ENCODE measurements at regions not wholly inside any gene's neighbourhood (a gene's known extent, or its start where the extent isn't known, plus 50 kb on each side); places are given as distances from the start of the nearest gene placed in this dataset.

- DNase-seq, result no peak
- intact Hi-C loops (cut with DNase I), result no loop called here
- TF ChIP-seq POLR2A (IDR thresholded peaks at IDR 0.05) (no peak), CTCF (IDR thresholded peaks at IDR 0.05) (no peak), EP300 (IDR thresholded peaks at IDR 0.05) (no peak)
- Histone ChIP-seq H3K36me3 (no peaks in the 10 kb centered on the region), H3K4me1 (ENCODE audit: insufficient read depth) (no peaks in the 10 kb centered on the region), H3K27ac (no peak overlapping the region), H3K9me3 (no peaks in the 10 kb centered on the region), H3K4me3 (no peak overlapping the region), H3K27me3 (no peaks in the 10 kb centered on the region)
- WGBS, 3 donors, result 60 to 80% (median 75%) methylated on average over 3 of the region's 3 CpGs
These were observed 158.5 kb downstream of the BTBD3 start for GRCh38 chr20:12076200-12076599.

GRCh38 chr20:12077875-12078274 lies 160.2 kb downstream of the BTBD3 start:
- intact Hi-C loops (cut with DNase I), result loop anchor here in 1 of 4 donors (2.0 kb wide), 1 partner anchor 17 kb away; no protein-coding TSS in a partner anchor
- TF ChIP-seq POLR2A (IDR thresholded peaks at IDR 0.05) (no peak), EP300 (IDR thresholded peaks at IDR 0.05) (no peak), CTCF (IDR thresholded peaks at IDR 0.05) (no peak)
- Histone ChIP-seq H3K4me3 (no peak overlapping the region), H3K36me3 (no peaks in the 10 kb centered on the region), H3K9me3 (no peaks in the 10 kb centered on the region), H3K27me3 (no peaks in the 10 kb centered on the region), H3K4me1 (ENCODE audit: insufficient read depth) (no peaks in the 10 kb centered on the region), H3K27ac (no peak overlapping the region)
- DNase-seq, result no peak
- 72 to 79% (median 79%) methylated on average over 7 of the region's 7 CpGs for WGBS, 3 donors

DNA sequence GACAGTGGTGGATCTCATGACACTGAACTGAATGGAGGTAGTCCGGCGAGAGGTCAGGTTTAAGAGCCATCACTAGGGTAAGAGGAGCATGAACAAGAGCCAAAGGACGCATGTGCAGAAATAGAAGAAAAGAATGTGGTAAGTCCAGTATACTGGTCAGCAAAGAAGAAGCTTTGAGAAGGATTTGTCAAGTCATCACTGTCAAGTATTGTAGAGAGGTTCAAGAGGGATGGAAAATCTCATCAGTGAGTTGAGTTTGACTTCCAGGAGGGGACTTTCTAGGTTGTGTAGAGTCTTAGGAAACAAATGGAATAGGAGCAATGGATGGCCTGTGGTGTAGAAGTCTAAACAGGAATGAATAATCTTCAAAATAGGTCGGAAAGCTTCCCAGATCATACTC lies 161.8 kb downstream of the BTBD3 start:
- Histone ChIP-seq H3K4me1 (ENCODE audit: insufficient read depth) (no peaks in the 10 kb centered on the region), H3K4me3 (no peak overlapping the region), H3K27me3 (no peaks in the 10 kb centered on the region), H3K9me3 (no peaks in the 10 kb centered on the region), H3K36me3 (no peaks in the 10 kb centered on the region), H3K27ac (no peak overlapping the region)
- 91 to 93% (median 92%) methylated on average over 4 of the region's 4 CpGs for WGBS, 3 donors
- DNase-seq, result no peak
- TF ChIP-seq EP300 (IDR thresholded peaks at IDR 0.05) (no peak), POLR2A (IDR thresholded peaks at IDR 0.05) (no peak), CTCF (IDR thresholded peaks at IDR 0.05) (no peak)
- intact Hi-C loops (cut with DNase I), result loop anchor here in 1 of 4 donors (2.0 kb wide), 1 partner anchor 15 kb away; no protein-coding TSS in a partner anchor

- H3K4me3 ChIP-seq, result no peak overlapping the region
- WGBS, 3 donors, result 78 to 89% (median 83%) methylated on average over 2 of the region's 2 CpGs
- H3K9me3 ChIP-seq, result no peaks in the 10 kb centered on the region
- TF ChIP-seq EP300 (IDR thresholded peaks at IDR 0.05) (no peak), POLR2A (IDR thresholded peaks at IDR 0.05) (no peak), CTCF (IDR thresholded peaks at IDR 0.05) (no peak)
- no peaks in the 10 kb centered on the region for H3K4me1 ChIP-seq (ENCODE audit: insufficient read depth)
- DNase-seq, result no peak
- H3K27me3 ChIP-seq, result no peaks in the 10 kb centered on the region
- no peak overlapping the region for H3K27ac ChIP-seq
- H3K36me3 ChIP-seq, result no peaks in the 10 kb centered on the region
- intact Hi-C loops (cut with DNase I), result no loop called here
These were observed 165.6 kb downstream of the BTBD3 start for GRCh38 chr20:12083269-12083668.
